ENCODE measurements at regions not wholly inside any gene's neighbourhood (a gene's known extent, or its start where the extent isn't known, plus 50 kb on each side); places are given as distances from the start of the nearest gene placed in this dataset.
A peak's percentile ranks its signal among the peaks of the same experiment; 100 is the strongest.
"Not testable (repeated sequence)": the region's sequence is repeated elsewhere in the genome, so short reads cannot be mapped to it uniquely, and the experiment has no call there.

- Mint-ChIP-seq H3K27me3 (ENCODE audit: insufficient read depth) (no peaks in the 10 kb centered on the region), H3K9me3 (peaks cover 3% of the 10 kb centered on the region)
- no peak overlapping the region for H3K9ac ChIP-seq (ENCODE audit: extremely low read depth, low read length, poor library complexity, severe bottlenecking)
Measured at GRCh38 chr2:12490641-12491040, 226.1 kb upstream of the TRIB2 start.

GRCh38 chr2:12492360-12492759, 224.4 kb upstream of the TRIB2 start:
- H3K27me3 Mint-ChIP-seq (ENCODE audit: insufficient read depth); H3K36me3 ChIP-seq (ENCODE audit: control insufficient read depth, insufficient read depth, low read length); H3K27ac ChIP-seq (ENCODE audit: low read depth, low read length); H3K4me3 Mint-ChIP-seq; H3K36me3 Mint-ChIP-seq (ENCODE audit: low read depth); H3K4me1 ChIP-seq (ENCODE audit: control insufficient read depth, insufficient read depth, low read length); H3K9ac ChIP-seq (ENCODE audit: extremely low read depth, low read length, poor library complexity, severe bottlenecking); H3K27ac Mint-ChIP-seq; H3K9me3 ChIP-seq (ENCODE audit: control insufficient read depth, low read length); H3K27me3 ChIP-seq (ENCODE audit: control insufficient read depth, insufficient read depth, low read length, poor library complexity, severe bottlenecking); H3K9me3 Mint-ChIP-seq; H3K4me3 ChIP-seq (ENCODE audit: low read length); DNase-seq: not testable (repeated sequence)
- peaks cover 12% of the 10 kb centered on the region for H3K4me1 Mint-ChIP-seq
- 100% methylated on average over 1 of the region's 3 CpGs; no CpG with 5 or more reads in 1 of the 2 experiments for WGBS, 2 experiments (ENCODE audit: insufficient coverage in 1 of 2, insufficient read length in 1 of 2)

More at GRCh38 chr2:12490641-12491040, 226.1 kb upstream of the TRIB2 start:
- no peaks in the 10 kb centered on the region for H3K27me3 ChIP-seq (ENCODE audit: control insufficient read depth, insufficient read depth, low read length, poor library complexity, severe bottlenecking)
- 68 to 85% methylated on average over 3 of the region's 4 CpGs for WGBS, 2 experiments (ENCODE audit: insufficient coverage in 1 of 2, insufficient read length in 1 of 2)
- no peak for TF ChIP-seq CTCF (conservative IDR thresholded peaks at IDR 0.05)
- no peaks in the 10 kb centered on the region for H3K9me3 ChIP-seq (ENCODE audit: control insufficient read depth, low read length)
- Mint-ChIP-seq H3K4me1 (peaks cover 18% of the 10 kb centered on the region), H3K4me3 (no peak overlapping the region), H3K36me3 (ENCODE audit: low read depth) (no peaks in the 10 kb centered on the region), H3K27ac (no peak overlapping the region)
- H3K4me1 ChIP-seq (ENCODE audit: control insufficient read depth, insufficient read depth, low read length): peaks cover 9% of the 10 kb centered on the region
- no peak overlapping the region for H3K27ac ChIP-seq (ENCODE audit: low read depth, low read length)
- DNase-seq: no peak
- H3K36me3 ChIP-seq (ENCODE audit: control insufficient read depth, insufficient read depth, low read length): no peaks in the 10 kb centered on the region
- H3K4me3 ChIP-seq (ENCODE audit: low read length): no peak overlapping the region

GRCh38 chr2:12493031-12493513, 223.7 kb upstream of the TRIB2 start:
- H3K9ac ChIP-seq (ENCODE audit: extremely low read depth, low read length, poor library complexity, severe bottlenecking): no peak overlapping the region
- H3K27me3 ChIP-seq (ENCODE audit: control insufficient read depth, insufficient read depth, low read length, poor library complexity, severe bottlenecking): no peaks in the 10 kb centered on the region
- Mint-ChIP-seq H3K4me1 (peaks cover 8% of the 10 kb centered on the region), H3K9me3 (peaks cover 3% of the 10 kb centered on the region), H3K27me3 (ENCODE audit: insufficient read depth) (no peaks in the 10 kb centered on the region), H3K27ac (no peak overlapping the region), H3K4me3 (no peak overlapping the region), H3K36me3 (ENCODE audit: low read depth) (no peaks in the 10 kb centered on the region)
- H3K4me1 ChIP-seq (ENCODE audit: control insufficient read depth, insufficient read depth, low read length): peaks cover 4% of the 10 kb centered on the region
- DNase-seq: peak; percentile 75
- TF ChIP-seq CTCF (conservative IDR thresholded peaks at IDR 0.05): no peak
- H3K36me3 ChIP-seq (ENCODE audit: control insufficient read depth, insufficient read depth, low read length): no peaks in the 10 kb centered on the region
- H3K9me3 ChIP-seq (ENCODE audit: control insufficient read depth, low read length): no peaks in the 10 kb centered on the region
- H3K4me3 ChIP-seq (ENCODE audit: low read length): no peak overlapping the region
- WGBS, 2 experiments (ENCODE audit: insufficient coverage in 1 of 2, insufficient read length in 1 of 2): 71 to 73% methylated on average over 5 to 9 of the region's 9 CpGs
- H3K27ac ChIP-seq (ENCODE audit: low read depth, low read length): no peak overlapping the region

Data from endodermal cell (in vitro differentiated cells).